Panc1 (cell line): ENCODE measurements at regions not wholly inside any gene's neighbourhood (a gene's known extent, or its start where the extent isn't known, plus 50 kb on each side); places are given as distances from the start of the nearest gene placed in this dataset.
"Not testable (repeated sequence)": the region's sequence is repeated elsewhere in the genome, so short reads cannot be mapped to it uniquely, and the experiment has no call there.

ENCODE experiments used
- ATAC-seq: fragments of 200-7000 bp; cut with Tn5 transposase; 2 replicates; pipeline ENCODE4 v1.9.1; 2020; ENCODE audit warnings: mild to moderate bottlenecking, moderate library complexity
- BruUV-seq: library from RNA; stranded (reverse); fragments of 400-500 nt; replicated peaks from 2 replicates; lab custom pipeline; 2021; lab: Mats Ljungman, UMichigan
- CTCF ChIA-PET: fragments of 300-600 bp; sonication (Branson Sonifier 250); formaldehyde crosslinking; loops from one replicate; lab custom pipeline; 2022; ENCODE audit warnings: antibody characterized with exemption; lab: Charles Lee
- POLR2A ChIA-PET: fragments of 300-600 bp; sonication (Branson Sonifier 250); formaldehyde crosslinking; loops from one replicate; lab custom pipeline; 2022; ENCODE audit warnings: antibody characterized with exemption; lab: Charles Lee
- DNase-seq: peaks from one replicate; pipeline ENCODE4 v3.0.0-alpha.2; 2010; ENCODE audit warnings: low read depth, low spot score
- H3K27ac ChIP-seq: 2 replicates; pipeline ENCODE4 v1.5.1; 2011; ENCODE audit warnings: mild to moderate bottlenecking, low read length, inconsistent platforms
- H3K27me3 ChIP-seq: fragments of 200-500 bp; sonication (Bioruptor generic); 2 replicates; pipeline ENCODE4 v1.6.0; 2014; ENCODE audit warnings: low read length, inconsistent platforms; ENCODE audit not compliant: control insufficient read depth, insufficient read depth
- H3K36me3 ChIP-seq: fragments of 200-500 bp; sonication (Bioruptor generic); 2 replicates; pipeline ENCODE4 v1.5.1; 2014; ENCODE audit warnings: inconsistent platforms, mild to moderate bottlenecking, low read length, moderate library complexity; ENCODE audit not compliant: control insufficient read depth, insufficient read depth
- H3K4me1 ChIP-seq: 2 replicates; pipeline ENCODE4 v1.5.1; 2011; ENCODE audit warnings: inconsistent platforms, mild to moderate bottlenecking, low read length, moderate library complexity; ENCODE audit not compliant: control insufficient read depth, insufficient read depth
- H3K4me3 ChIP-seq, 2 experiments: 2 replicates each; pipeline ENCODE4 v1.5.1; 2011 to 2012; ENCODE audit warnings: low read depth in 2 of 2, low read length in 2 of 2, mild to moderate bottlenecking in 2 of 2, inconsistent platforms in 1 of 2, moderate library complexity in 1 of 2
- H3K9me3 ChIP-seq: fragments of 200-500 bp; sonication (Bioruptor generic); 2 replicates; pipeline ENCODE4 v1.5.1; 2014; ENCODE audit warnings: low read depth, mild to moderate bottlenecking, inconsistent platforms, low read length, moderate library complexity; ENCODE audit not compliant: control insufficient read depth, insufficient read depth
- in situ Hi-C: cut with HindIII; loops from 2 replicates; pipeline ENCODE4 v1.10.0; 2016; ENCODE audit warnings: low sequenced_read_pairs, low pct_unique_long_range_greater_than_20kb
- intact Hi-C: fragments of 100-400 bp; cut with micrococcal nuclease; formaldehyde crosslinking; loops from one replicate; pipeline ENCODE4 v1.10.0; 2022; ENCODE audit not compliant: unreplicated experiment

DNA sequence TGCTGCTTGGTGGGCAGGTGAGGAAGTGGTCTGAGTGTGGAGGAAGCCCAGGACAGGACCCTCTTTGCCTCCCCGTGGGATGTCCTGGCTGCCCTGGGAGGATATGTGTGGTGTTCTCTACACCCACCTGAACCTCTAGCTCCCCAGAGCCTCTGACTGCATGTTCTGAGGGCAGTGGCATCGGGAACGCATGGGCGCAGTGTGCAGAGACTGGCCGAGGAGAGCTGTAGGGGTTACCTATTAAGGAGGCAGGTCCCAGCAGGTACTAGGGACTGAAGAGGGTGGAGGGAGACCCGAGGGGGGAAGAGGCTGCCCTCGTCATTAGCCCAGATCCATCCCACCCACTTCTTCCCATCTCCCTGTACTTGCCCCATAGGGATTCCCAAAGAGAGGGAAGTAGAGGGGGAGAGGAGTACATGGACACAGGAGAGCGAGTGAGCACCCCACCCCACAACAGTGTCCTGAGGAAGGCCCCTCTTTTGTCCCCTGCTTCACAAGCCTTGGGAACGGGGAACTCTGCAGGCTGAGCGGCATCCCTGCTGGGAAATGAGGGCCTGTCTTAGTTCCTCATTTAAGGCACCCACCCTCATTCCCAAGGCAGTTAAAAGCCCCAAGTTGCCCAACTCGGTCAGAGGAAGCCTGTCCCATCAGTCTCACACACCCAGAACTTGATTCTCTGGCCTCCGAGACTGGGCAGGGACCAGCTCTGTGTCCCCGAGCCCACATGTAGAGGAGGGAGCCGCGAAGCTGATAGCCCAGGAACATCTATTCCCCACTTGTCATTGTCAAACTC lies 208.5 kb upstream of the PLGLB2 start:
- CTCF ChIA-PET, H3K4me3 ChIP-seq, H3K27ac ChIP-seq, POLR2A ChIA-PET, ATAC-seq, H3K9me3 ChIP-seq, DNase-seq, BruUV-seq, H3K4me1 ChIP-seq, H3K36me3 ChIP-seq, in situ Hi-C loops, H3K27me3 ChIP-seq, intact Hi-C loops: not testable (repeated sequence)

GRCh38 chr2:87540242-87540641 lies 207.6 kb upstream of the PLGLB2 start:
- intact Hi-C loops, H3K4me3 ChIP-seq, H3K36me3 ChIP-seq, H3K9me3 ChIP-seq, in situ Hi-C loops, ATAC-seq, DNase-seq, H3K27me3 ChIP-seq, BruUV-seq, CTCF ChIA-PET, POLR2A ChIA-PET, H3K27ac ChIP-seq, H3K4me1 ChIP-seq: not testable (repeated sequence)

- H3K27me3 ChIP-seq, H3K4me1 ChIP-seq, POLR2A ChIA-PET, CTCF ChIA-PET, H3K9me3 ChIP-seq, H3K36me3 ChIP-seq, H3K27ac ChIP-seq, H3K4me3 ChIP-seq, DNase-seq, in situ Hi-C loops, intact Hi-C loops: not testable (repeated sequence)
- ATAC-seq: peak; percentile 89
- TSS peak; percentile 78 for BruUV-seq
Observed at GRCh38 chr2:87542599-87543174, 205.2 kb upstream of the PLGLB2 start.

- H3K4me1 ChIP-seq, ATAC-seq, BruUV-seq, H3K36me3 ChIP-seq, H3K4me3 ChIP-seq, DNase-seq, CTCF ChIA-PET, H3K27ac ChIP-seq, in situ Hi-C loops, intact Hi-C loops, POLR2A ChIA-PET, H3K9me3 ChIP-seq, H3K27me3 ChIP-seq: not testable (repeated sequence)
Observed at GRCh38 chr2:87543797-87544196, 204.1 kb upstream of the PLGLB2 start.

- DNase-seq, H3K4me1 ChIP-seq, in situ Hi-C loops, CTCF ChIA-PET, H3K36me3 ChIP-seq, H3K4me3 ChIP-seq, H3K27me3 ChIP-seq, intact Hi-C loops, ATAC-seq, H3K9me3 ChIP-seq, BruUV-seq, POLR2A ChIA-PET, H3K27ac ChIP-seq: not testable (repeated sequence)
Observed at GRCh38 chr2:87547106-87547505, 200.8 kb upstream of the PLGLB2 start.

- H3K27me3 ChIP-seq, H3K4me1 ChIP-seq, H3K36me3 ChIP-seq, H3K27ac ChIP-seq, ATAC-seq, DNase-seq, intact Hi-C loops, POLR2A ChIA-PET, in situ Hi-C loops, BruUV-seq, CTCF ChIA-PET, H3K9me3 ChIP-seq, H3K4me3 ChIP-seq: not testable (repeated sequence)
Observed at GRCh38 chr2:87547966-87548365, 199.9 kb upstream of the PLGLB2 start.

DNA sequence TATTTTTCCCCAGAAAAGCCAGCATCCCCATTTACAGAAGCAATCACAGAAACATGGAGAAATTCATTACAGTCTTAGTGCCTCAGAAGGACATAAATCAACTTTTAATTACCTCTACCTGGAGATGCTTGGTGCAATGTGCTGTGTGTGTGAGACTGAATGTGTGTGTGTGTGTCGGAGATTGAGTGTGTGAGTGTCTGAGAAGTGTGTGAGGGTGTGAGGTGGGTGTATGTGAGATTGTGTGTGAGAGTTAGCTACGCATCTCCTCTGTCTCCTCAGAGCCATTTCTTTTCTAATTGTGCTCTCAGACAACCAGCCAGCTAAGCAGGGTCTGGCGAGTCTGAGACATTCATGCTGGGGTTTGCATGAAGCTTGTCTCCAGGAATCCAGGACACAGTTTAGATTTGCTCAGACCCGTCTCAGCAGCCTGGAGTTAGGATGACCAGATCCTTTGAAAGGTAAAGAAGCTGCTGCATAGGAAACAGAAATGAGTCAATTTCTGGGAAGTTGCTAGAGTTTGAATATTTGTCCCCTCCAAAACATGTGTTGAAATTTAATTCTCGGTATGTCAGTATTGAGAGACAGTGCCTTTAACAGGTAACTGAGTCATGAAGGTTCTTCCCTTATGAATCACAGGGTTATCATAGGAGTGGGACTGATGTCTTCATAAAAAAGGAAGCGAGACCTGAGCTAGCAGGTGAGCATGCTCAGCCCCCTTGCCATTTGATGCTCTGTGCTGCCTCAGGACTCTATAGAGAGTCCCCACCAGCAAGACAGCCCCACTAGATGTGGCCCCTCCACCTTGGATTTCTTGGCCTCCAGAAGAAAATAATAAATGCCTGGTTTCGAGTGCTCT lies 199.0 kb upstream of the PLGLB2 start:
- H3K36me3 ChIP-seq, CTCF ChIA-PET, BruUV-seq, DNase-seq, in situ Hi-C loops, intact Hi-C loops, POLR2A ChIA-PET, H3K27ac ChIP-seq, ATAC-seq, H3K27me3 ChIP-seq, H3K4me1 ChIP-seq, H3K9me3 ChIP-seq, H3K4me3 ChIP-seq: not testable (repeated sequence)
